GM18951 (cell line): ENCODE measurements at regions not wholly inside any gene's neighbourhood (a gene's known extent, or its start where the extent isn't known, plus 50 kb on each side); places are given as distances from the start of the nearest gene placed in this dataset.
"Not testable (repeated sequence)": the region's sequence is repeated elsewhere in the genome, so short reads cannot be mapped to it uniquely, and the experiment has no call there.

Experiments used
- POLR2A ChIP-seq: IDR thresholded peaks from 4 replicates; pipeline ENCODE4 v1.6.1; 2011; ENCODE audit warnings: mild to moderate bottlenecking; ENCODE audit not compliant: insufficient read length, insufficient read depth; ENCODE audit errors: extremely low read depth
- in situ Hi-C: fragments of 300-500 bp; cut with MboI; formaldehyde crosslinking; loops from one replicate; pipeline ENCODE4 v1.12.0; 2022; ENCODE audit warnings: low sequenced_read_pairs, mixed read lengths, inconsistent platforms; ENCODE audit not compliant: unreplicated experiment

GRCh38 chr1:30521261-30521865, 202.0 kb downstream of the MATN1 start:
- no peak for TF ChIP-seq POLR2A
- in situ Hi-C loops, result no loop called here

DNA sequence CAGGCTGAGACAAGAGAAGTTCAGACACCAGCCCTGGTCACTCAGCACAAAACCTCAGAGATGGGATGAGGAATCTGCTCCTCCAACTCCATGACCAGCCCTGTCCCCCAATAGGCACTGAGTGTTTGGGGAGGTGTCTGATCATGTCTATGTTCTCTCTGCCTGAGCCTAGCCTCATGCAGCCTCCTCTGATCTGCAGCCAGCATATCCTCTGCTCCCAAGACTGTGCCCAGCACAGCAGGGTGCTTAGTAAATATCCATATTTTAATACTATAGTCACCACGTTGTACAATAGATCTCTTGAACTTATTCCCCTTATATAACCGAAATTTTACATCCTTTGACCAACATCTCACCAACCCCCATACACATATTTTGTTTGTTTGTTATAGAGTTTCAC, 202.9 kb downstream of the MATN1 start:
- TF ChIP-seq POLR2A, result no peak
- in situ Hi-C loops, result no loop called here

DNA sequence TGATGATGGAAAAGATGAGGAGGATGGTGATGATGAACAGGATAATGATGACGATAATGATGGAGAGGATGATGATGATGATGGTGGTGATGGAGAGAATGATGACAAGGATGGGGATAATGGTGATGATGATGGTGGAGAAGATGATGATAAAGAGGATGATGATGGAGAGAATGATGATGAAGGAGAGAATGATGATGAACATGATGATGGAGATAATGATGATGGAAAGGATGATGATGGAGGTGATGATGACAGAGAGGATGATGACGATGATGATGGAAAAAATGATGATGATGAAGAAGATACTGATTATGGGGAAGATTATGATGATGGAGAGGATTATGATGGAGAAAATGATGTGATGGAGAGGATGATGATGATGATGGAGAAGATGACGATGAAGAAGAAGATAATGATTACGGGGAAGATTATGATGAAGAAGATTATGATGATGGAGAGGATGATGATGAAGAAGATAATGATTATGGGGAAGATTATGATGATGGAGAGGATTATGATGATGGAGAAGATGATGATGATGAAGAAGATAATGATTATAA, 204.1 kb downstream of the MATN1 start:
- in situ Hi-C loops, result no loop called here
- TF ChIP-seq POLR2A, result no peak

DNA sequence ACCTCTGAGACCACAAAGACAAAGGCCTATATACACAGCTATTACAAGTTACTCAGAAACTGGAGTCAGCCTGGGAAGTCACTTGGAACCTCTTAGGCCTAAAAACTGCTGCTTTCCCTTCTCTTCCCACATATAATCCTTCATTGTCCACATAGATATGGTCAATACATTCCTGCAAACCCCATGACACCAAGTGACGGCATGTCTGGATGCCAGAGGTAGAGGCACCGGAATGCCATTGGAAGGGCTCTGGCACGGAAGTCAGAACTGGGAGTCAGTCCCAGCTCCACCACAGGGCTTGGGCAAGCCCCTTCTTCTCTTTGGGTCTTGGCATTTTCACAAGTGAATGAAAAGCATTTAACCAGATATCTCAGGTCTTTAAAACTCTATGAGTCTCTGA, 204.7 kb downstream of the MATN1 start:
- in situ Hi-C loops, result no loop called here
- TF ChIP-seq POLR2A, result no peak

GRCh38 chr1:30518186-30518585, 205.2 kb downstream of the MATN1 start:
- no peak for TF ChIP-seq POLR2A
- in situ Hi-C loops, result no loop called here

DNA sequence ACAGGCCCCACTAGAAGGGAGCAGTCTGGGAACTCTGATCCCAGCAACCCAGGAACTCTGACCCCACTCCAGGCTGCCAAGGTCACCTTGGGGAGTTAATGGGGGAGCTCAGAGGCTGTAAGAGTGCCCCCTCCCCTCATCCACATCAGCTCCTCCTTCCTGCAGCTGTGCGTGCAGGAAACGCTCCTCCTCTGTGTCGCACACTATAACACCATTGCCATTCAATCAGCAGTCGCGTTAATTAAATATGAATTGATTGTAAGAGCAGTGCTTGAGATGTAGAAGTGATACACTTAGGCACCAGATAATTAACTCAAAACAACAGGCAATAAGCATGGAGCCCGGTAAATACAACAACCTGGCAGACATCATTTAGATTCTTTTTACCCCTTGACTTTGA, 205.7 kb downstream of the MATN1 start:
- in situ Hi-C loops, result not testable (repeated sequence)

DNA sequence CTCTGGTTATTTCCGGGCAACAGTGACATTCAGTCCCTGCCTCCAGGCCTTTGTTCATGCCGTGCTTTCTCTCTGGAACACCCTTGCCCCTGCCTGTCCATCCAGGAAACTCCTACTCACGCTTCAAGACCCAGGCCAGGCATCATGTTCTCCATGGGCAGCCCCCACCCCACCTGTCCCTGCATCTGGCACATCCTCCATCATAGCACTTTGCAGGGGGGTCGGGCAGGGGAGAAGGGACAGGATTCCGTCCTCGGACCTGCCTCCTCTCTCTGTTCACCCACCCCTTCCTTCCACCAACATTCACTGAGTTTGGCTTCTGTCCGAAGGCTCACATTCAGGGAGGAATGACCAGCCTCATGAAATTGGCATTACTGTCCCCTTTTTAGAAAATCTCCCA, 206.1 kb downstream of the MATN1 start:
- in situ Hi-C loops, result not testable (repeated sequence)

DNA sequence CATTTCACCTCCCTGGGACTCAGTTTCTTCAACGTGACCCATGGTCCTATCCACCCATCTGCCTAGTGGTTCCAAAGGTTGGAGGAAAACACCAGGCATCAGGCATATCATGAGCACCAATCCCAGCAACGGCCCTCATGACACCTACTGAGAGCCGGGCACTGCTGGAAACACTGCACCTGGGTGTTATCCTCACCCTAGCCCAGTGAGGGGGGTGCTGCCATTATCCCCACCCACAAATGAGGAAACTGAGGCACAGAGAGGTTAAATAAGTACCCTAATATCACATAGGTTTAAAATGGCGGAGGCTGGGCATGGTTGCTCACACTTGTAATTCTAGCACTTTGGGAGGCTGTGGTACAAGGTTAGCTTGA, 206.9 kb downstream of the MATN1 start:
- no peak for TF ChIP-seq POLR2A
- in situ Hi-C loops, result no loop called here

DNA sequence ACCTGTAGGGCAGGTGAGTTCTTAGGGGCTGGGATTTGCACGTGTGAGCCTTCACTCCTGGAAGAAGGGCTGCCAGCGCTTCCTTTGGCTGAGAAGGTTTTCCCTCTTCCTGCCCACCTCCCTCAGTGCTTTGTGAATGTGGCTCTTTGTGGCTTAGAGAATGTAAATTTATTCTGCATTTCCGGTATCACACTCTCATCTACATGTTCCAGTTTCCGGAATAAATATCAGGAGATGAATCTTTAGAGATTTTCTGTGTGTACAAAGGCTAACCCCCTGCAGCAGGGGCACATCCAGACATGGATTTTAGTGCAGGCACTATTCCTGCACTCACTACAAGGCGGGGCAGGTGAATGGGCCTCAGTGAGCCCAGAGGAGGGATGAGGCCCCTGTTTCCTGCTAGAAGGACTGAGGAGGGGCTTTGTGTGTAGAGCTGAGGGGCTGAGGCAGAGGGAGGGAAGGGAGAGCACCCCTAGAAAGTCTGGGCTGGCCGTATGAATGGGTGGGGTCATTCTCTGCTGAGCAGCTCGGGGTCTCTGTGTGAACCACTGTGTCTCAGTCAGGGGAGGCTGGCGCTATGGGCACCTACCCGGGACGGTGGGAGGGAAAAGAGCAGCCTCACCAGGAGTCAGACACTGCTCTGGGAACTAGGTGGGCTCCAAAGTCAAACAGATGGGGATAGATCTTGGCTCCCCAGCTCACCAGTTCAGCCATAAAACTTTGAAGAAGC, 207.5 kb downstream of the MATN1 start:
- TF ChIP-seq POLR2A, result no peak
- in situ Hi-C loops, result no loop called here

DNA sequence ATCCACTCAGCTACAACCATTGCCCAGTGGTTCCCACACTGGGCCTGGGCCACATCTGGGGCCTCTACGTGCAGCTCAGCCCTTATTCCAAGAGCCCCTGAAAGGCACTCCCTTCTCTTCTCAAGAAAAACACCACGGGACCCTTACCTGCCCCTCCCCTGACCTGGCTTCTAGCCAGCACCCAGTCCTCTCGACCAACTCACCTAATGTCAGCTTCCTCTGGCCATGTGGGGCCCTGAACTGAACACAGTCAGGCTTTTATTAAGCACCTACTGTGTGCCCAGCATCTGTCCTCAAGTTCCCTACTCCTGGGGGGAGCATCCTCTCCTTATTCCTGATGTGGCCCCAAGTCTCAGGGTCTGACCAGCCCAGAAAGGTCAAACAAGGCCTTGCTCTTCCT, 208.4 kb downstream of the MATN1 start:
- in situ Hi-C loops, result no loop called here
- no peak for TF ChIP-seq POLR2A

GRCh38 chr1:30514137-30514654, 209.2 kb downstream of the MATN1 start:
- in situ Hi-C loops, result no loop called here
- TF ChIP-seq POLR2A, result no peak

DNA sequence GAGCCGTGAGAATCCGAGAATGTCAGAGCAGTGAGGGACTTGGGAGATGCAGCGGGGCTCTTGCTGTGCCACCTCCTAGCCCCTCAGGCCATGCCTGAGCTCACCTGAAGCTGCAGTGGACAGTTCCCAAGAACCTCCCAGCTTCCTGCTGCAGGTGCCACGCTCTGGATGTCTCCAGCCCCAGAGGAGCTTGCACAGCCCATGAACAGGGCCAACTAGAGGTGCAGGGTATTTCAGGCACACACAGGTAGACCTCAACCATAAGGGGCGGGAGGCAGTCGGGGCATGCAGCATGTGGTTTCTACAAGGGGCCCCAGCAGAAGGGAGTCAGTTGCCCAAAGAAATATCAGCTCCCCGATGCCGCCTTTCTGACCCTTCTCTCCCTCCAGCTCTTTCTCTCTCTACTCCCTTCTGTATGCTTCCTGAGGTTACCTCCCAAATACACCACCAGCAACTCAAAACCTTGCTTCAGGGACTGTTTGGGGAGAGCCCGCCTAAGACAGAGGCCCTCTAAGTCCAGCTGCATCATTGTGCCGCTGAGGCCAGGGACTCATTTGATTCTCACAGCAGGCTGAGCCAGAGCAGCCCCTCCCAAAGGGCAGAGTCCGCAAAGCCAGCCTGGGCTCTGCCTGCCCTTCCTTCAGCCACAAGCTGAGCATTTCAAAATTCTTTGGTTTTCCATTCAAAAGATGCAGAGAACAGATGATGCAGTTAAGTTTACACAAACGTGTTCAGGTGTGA, 209.8 kb downstream of the MATN1 start:
- TF ChIP-seq POLR2A, result no peak
- in situ Hi-C loops, result no loop called here

DNA sequence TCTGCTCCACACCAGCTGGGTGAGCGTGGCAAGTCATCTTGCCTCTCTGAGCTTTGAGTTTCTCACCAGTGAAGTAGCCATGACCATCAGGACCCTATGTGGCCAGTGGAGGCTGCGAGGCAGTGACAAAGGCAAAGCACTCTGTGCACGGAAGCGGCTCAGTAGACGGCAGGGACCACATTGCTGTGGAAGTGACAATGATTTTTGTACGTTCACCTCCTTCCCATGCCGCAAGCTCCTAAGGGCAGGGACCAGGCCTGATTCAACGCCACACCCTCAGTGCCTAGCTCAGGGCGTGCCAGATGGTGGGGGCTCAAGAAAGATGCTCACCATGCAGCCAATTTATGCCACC, 210.5 kb downstream of the MATN1 start:
- no peak for TF ChIP-seq POLR2A
- in situ Hi-C loops, result no loop called here

DNA sequence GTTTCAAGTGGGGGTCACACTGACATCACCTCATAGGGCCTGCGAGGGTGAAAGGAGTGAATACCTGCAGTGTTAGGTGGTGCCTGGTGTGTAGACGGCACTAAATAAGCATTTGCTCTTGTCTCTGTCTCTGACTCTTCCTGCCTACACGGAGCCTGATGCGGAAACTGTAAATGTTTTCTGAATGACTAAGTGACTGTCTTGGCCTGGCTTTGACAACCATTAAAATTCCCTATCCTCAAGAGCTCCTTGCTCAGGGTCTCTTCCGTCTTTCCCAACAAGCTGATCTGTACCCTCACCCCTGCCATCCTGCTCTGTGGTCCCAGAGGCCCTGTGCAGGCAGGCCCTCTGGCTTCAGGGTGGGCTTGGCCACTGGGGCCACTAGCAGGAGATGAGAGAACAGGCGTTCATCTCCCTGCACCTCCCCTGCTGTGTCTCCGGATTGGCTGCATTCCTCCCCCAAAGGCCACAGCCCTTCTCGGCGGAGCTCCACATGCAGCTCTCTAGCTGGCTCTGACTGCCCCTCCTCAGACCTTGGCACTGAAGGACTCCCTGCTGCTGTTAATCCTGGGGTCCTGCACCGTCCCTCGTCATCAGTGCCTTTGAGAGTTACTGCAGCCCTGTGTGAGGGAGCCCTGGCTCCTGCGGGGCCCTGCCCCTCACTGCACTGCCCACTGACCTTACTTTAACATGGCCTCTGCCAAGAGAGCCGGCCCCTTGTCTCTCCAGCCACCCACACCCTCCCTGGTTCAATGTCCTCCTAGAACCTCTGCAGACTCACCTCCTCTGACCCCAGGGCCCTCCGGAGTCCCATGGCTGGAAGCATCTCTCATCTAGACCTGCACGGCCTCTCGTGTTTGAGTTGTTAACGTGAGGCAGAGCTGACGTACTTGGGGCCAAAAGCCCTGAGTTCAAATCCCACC, 211.1 kb downstream of the MATN1 start:
- no peak for TF ChIP-seq POLR2A
- in situ Hi-C loops, result no loop called here
